ENCODE measurements at regions not wholly inside any gene's neighbourhood (a gene's known extent, or its start where the extent isn't known, plus 50 kb on each side); places are given as distances from the start of the nearest gene placed in this dataset.

DNA sequence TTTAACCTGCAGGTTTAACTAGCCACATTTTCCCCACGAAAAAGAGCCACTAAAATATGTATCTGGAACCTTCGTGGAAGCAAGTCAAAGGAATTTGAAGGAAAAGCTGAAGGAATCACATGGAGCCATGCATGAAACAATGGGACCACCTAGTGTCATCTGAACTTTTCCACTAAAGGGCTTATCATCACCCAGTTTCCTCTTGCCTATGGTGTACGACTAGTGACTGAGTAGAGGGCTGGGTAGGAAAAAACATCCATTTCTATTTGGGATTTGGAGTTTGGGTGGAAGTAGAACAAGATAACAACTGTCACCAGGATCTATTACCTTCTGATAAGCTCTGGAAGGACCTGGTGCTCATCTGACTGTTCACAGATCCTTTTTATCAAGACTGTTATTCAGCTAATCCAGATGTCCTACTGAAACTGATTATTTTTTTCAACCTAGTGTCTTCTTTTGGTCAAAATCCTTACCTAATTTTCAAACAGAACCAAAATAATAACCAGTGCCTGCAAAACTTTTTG, 153.2 kb upstream of the COL1A2 start:
- no peak for TF ChIP-seq EZH2 (IDR thresholded peaks at IDR 0.05; ENCODE audit: borderline replicate concordance, insufficient read depth, low read length, poor library complexity, severe bottlenecking)
- TF ChIP-seq POLR2AphosphoS5 (IDR thresholded peaks at IDR 0.05): no peak
- TF ChIP-seq REST (IDR thresholded peaks at IDR 0.05; ENCODE audit: borderline replicate concordance): no peak
- TF ChIP-seq, protein P1, sequence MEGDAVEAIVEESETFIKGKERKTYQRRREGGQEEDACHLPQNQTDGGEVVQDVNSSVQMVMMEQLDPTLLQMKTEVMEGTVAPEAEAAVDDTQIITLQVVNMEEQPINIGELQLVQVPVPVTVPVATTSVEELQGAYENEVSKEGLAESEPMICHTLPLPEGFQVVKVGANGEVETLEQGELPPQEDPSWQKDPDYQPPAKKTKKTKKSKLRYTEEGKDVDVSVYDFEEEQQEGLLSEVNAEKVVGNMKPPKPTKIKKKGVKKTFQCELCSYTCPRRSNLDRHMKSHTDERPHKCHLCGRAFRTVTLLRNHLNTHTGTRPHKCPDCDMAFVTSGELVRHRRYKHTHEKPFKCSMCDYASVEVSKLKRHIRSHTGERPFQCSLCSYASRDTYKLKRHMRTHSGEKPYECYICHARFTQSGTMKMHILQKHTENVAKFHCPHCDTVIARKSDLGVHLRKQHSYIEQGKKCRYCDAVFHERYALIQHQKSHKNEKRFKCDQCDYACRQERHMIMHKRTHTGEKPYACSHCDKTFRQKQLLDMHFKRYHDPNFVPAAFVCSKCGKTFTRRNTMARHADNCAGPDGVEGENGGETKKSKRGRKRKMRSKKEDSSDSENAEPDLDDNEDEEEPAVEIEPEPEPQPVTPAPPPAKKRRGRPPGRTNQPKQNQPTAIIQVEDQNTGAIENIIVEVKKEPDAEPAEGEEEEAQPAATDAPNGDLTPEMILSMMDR (IDR thresholded peaks at IDR 0.05; ENCODE audit: poor library complexity, severe bottlenecking): no peak
- TF ChIP-seq RAD21 (conservative IDR thresholded peaks at IDR 0.05): no peak
- no peak for TF ChIP-seq TAF1 (IDR thresholded peaks at IDR 0.05; ENCODE audit: low read depth)
- no peak for TF ChIP-seq EP300 (conservative IDR thresholded peaks at IDR 0.05; ENCODE audit: poor library complexity, severe bottlenecking)
- TF ChIP-seq MXI1 (conservative IDR thresholded peaks at IDR 0.05; ENCODE audit: poor library complexity, severe bottlenecking): no peak
- TF ChIP-seq SMC3 (conservative IDR thresholded peaks at IDR 0.05; ENCODE audit: poor library complexity): no peak
